ENCODE measurements at regions not wholly inside any gene's neighbourhood (a gene's known extent, or its start where the extent isn't known, plus 50 kb on each side); places are given as distances from the start of the nearest gene placed in this dataset.

GRCh38 chr12:128120035-128120434 lies 146.9 kb upstream of the TMEM132C start:
- intact Hi-C loops (cut with micrococcal nuclease; ENCODE audit: unreplicated experiment) = no loop called here
- DNase-seq = no peak
- Mint-ChIP-seq H3K4me3 (ENCODE audit: low read depth, unreplicated experiment) (no peak overlapping the region), H3K4me1 (ENCODE audit: low read depth, unreplicated experiment) (no peaks in the 10 kb centered on the region), H3K36me3 (ENCODE audit: insufficient read depth, unreplicated experiment) (no peaks in the 10 kb centered on the region), H3K27ac (ENCODE audit: unreplicated experiment) (no peak overlapping the region), H3K9me3 (ENCODE audit: low read depth, unreplicated experiment) (peaks cover 6% of the 10 kb centered on the region), H3K27me3 (ENCODE audit: unreplicated experiment) (no peaks in the 10 kb centered on the region)
- CTCF ChIA-PET = no interaction called here
- BruUV-seq (replicated peaks) = no TSS peak
- TF ChIP-seq CTCF (IDR thresholded peaks at IDR 0.05; ENCODE audit: unreplicated experiment) = no peak

- peaks cover 3% of the 10 kb centered on the region for H3K9me3 Mint-ChIP-seq (ENCODE audit: low read depth, unreplicated experiment)
- BruUV-seq (replicated peaks) = no TSS peak
Observed at GRCh38 chr12:128121424-128121823, 145.5 kb upstream of the TMEM132C start.

GRCh38 chr12:128123096-128123495 lies 143.9 kb upstream of the TMEM132C start:
- intact Hi-C loops (cut with micrococcal nuclease; ENCODE audit: unreplicated experiment) = no loop called here
- CTCF ChIA-PET = no interaction called here
- Mint-ChIP-seq H3K4me1 (ENCODE audit: low read depth, unreplicated experiment) (no peaks in the 10 kb centered on the region), H3K27me3 (ENCODE audit: unreplicated experiment) (no peaks in the 10 kb centered on the region), H3K9me3 (ENCODE audit: low read depth, unreplicated experiment) (peaks cover 3% of the 10 kb centered on the region), H3K36me3 (ENCODE audit: insufficient read depth, unreplicated experiment) (no peaks in the 10 kb centered on the region), H3K27ac (ENCODE audit: unreplicated experiment) (no peak overlapping the region), H3K4me3 (ENCODE audit: low read depth, unreplicated experiment) (no peak overlapping the region)
- no TSS peak for BruUV-seq (replicated peaks)
- TF ChIP-seq CTCF (IDR thresholded peaks at IDR 0.05; ENCODE audit: unreplicated experiment) = no peak
- no peak for DNase-seq

More at GRCh38 chr12:128121424-128121823, 145.5 kb upstream of the TMEM132C start:
- TF ChIP-seq CTCF (IDR thresholded peaks at IDR 0.05; ENCODE audit: unreplicated experiment) = no peak
- H3K4me1 Mint-ChIP-seq (ENCODE audit: low read depth, unreplicated experiment) = no peaks in the 10 kb centered on the region
- CTCF ChIA-PET = no interaction called here
- H3K27ac Mint-ChIP-seq (ENCODE audit: unreplicated experiment) = no peak overlapping the region
- intact Hi-C loops (cut with micrococcal nuclease; ENCODE audit: unreplicated experiment) = no loop called here
- H3K27me3 Mint-ChIP-seq (ENCODE audit: unreplicated experiment) = no peaks in the 10 kb centered on the region
- H3K36me3 Mint-ChIP-seq (ENCODE audit: insufficient read depth, unreplicated experiment) = no peaks in the 10 kb centered on the region
- DNase-seq = no peak
- no peak overlapping the region for H3K4me3 Mint-ChIP-seq (ENCODE audit: low read depth, unreplicated experiment)

GRCh38 chr12:128131955-128132354 lies 135.0 kb upstream of the TMEM132C start:
- Mint-ChIP-seq H3K27ac (ENCODE audit: unreplicated experiment) (no peak overlapping the region), H3K36me3 (ENCODE audit: insufficient read depth, unreplicated experiment) (no peaks in the 10 kb centered on the region), H3K4me3 (ENCODE audit: low read depth, unreplicated experiment) (no peak overlapping the region), H3K27me3 (ENCODE audit: unreplicated experiment) (no peaks in the 10 kb centered on the region), H3K9me3 (ENCODE audit: low read depth, unreplicated experiment) (peaks cover 20% of the 10 kb centered on the region), H3K4me1 (ENCODE audit: low read depth, unreplicated experiment) (no peaks in the 10 kb centered on the region)
- no peak for DNase-seq
- intact Hi-C loops (cut with micrococcal nuclease; ENCODE audit: unreplicated experiment) = no loop called here
- no peak for TF ChIP-seq CTCF (IDR thresholded peaks at IDR 0.05; ENCODE audit: unreplicated experiment)
- no TSS peak for BruUV-seq (replicated peaks)
- CTCF ChIA-PET = no interaction called here
